Tibial nerve (tissue), 4 donors: ENCODE measurements at regions not wholly inside any gene's neighbourhood (a gene's known extent, or its start where the extent isn't known, plus 50 kb on each side); places are given as distances from the start of the nearest gene placed in this dataset.

ENCODE experiments used
- DNase-seq, 2 donors: peaks; one replicate each; pipeline ENCODE4 v3.0.0-alpha.2; 2019; ENCODE audit warnings: low spot score in 2 of 2
- H3K27ac ChIP-seq, 4 donors: fragments of 200-600 bp; sonication (generic) in 3 of 4; one replicate each; pipeline ENCODE4 v1.5.1; 2017 to 2019; ENCODE audit warnings: mild to moderate bottlenecking in 1 of 4
- H3K27me3 ChIP-seq, 2 donors: fragments of 200-600 bp; sonication (generic) in 1 of 2; one replicate each; pipeline versions ENCODE4 v1.5.1 to v1.6.0; 2017 to 2019
- H3K36me3 ChIP-seq, 3 donors: fragments of 200-600 bp; sonication (generic); one replicate each; pipeline ENCODE4 v1.5.1; 2018 to 2019
- H3K4me1 ChIP-seq, 4 donors: fragments of 200-600 bp; sonication (generic) in 3 of 4; one replicate each; pipeline ENCODE4 v1.5.1; 2017 to 2019
- H3K4me3 ChIP-seq, 4 donors: fragments of 200-600 bp; sonication (generic) in 3 of 4; one replicate each; pipeline ENCODE4 v1.5.1; 2017 to 2019; ENCODE audit warnings: mild to moderate bottlenecking in 1 of 4, moderate library complexity in 1 of 4
- H3K9me3 ChIP-seq, 4 donors: fragments of 200-600 bp; sonication (generic) in 3 of 4; one replicate each; pipeline ENCODE4 v1.5.1; 2017 to 2019
- CTCF ChIP-seq, 5 experiments: fragments of 200-600 bp in 3 of 5; fragments of 450-650 bp in 2 of 5; sonication (generic) in 3 of 5; IDR thresholded peaks; one replicate each; pipeline ENCODE4 v1.5.1; 2016 to 2019; ENCODE audit warnings: antibody characterized with exemption in 5 of 5, mild to moderate bottlenecking in 3 of 5, moderate library complexity in 2 of 5
- EP300 ChIP-seq, 2 donors: sonication (generic); formaldehyde crosslinking; IDR thresholded peaks; one replicate each; pipeline ENCODE4 v1.6.1; 2017; ENCODE audit warnings: antibody characterized with exemption in 2 of 2, mild to moderate bottlenecking in 1 of 2
- POLR2A ChIP-seq, 2 donors: fragments of 450-650 bp; IDR thresholded peaks; one replicate each; pipeline ENCODE4 v1.6.1; 2017; ENCODE audit warnings: antibody characterized with exemption in 2 of 2, mild to moderate bottlenecking in 2 of 2, moderate library complexity in 2 of 2
- WGBS, 2 donors: methylation state at CpG; one replicate each; pipeline ENCODE4 v1.1.5; 2018; 5-methylcytosine and 5-hydroxymethylcytosine counted together

GRCh38 chr4:165766018-165766417, 107.0 kb upstream of the TLL1 start:
- Histone ChIP-seq H3K4me1 (peaks cover 0 to 8% (median 0%) of the 10 kb centered on the region in 4 donors), H3K36me3 (no peaks in the 10 kb centered on the region), H3K27ac (no peak overlapping the region), H3K27me3 (no peaks in the 10 kb centered on the region), H3K4me3 (no peak overlapping the region), H3K9me3 (no peaks in the 10 kb centered on the region)
- TF ChIP-seq EP300 (IDR thresholded peaks at IDR 0.05) (peak in 1 of 2 donors; percentile 29), CTCF (IDR thresholded peaks at IDR 0.05) (no peak)
- no peak for DNase-seq
- WGBS, 2 donors: 72 to 73% methylated on average over 6 of the region's 6 CpGs

- Histone ChIP-seq H3K36me3 (no peaks in the 10 kb centered on the region), H3K4me3 (no peak overlapping the region), H3K9me3 (no peaks in the 10 kb centered on the region), H3K4me1 (peaks cover 0 to 8% (median 0%) of the 10 kb centered on the region in 4 donors), H3K27ac (no peak overlapping the region), H3K27me3 (no peaks in the 10 kb centered on the region)
- WGBS, 2 donors: 36 to 40% methylated on average over 2 of the region's 2 CpGs
- no peak for DNase-seq
- no peak for TF ChIP-seq POLR2A (IDR thresholded peaks at IDR 0.05)
- no peak for TF ChIP-seq CTCF (IDR thresholded peaks at IDR 0.05)
- TF ChIP-seq EP300 (IDR thresholded peaks at IDR 0.05): no peak
These were observed 106.1 kb upstream of the TLL1 start for GRCh38 chr4:165766976-165767375.

DNA sequence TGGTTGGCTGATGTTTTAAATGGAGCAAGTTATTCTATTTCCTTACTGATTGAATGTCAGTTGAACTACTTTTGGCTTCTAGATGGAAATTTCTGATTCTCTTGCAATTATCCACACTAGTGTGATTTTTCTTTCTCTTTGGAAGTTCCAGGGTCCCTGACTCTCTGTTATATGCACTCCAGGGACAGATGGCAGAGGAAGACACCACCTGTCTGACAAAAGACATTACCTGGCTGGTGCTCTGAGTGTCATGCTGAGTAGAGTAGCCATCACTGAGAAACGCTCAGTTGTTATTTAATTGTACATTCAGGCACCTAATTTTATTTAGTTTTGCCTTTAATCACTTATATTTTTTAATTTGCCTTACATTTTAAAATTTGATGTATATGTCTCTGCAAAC, 105.4 kb upstream of the TLL1 start:
- Histone ChIP-seq H3K4me1 (peaks cover 0 to 8% (median 0%) of the 10 kb centered on the region in 4 donors), H3K4me3 (no peak overlapping the region), H3K36me3 (no peaks in the 10 kb centered on the region), H3K27me3 (no peaks in the 10 kb centered on the region), H3K27ac (no peak overlapping the region), H3K9me3 (no peaks in the 10 kb centered on the region)
- 90 to 94% methylated on average over 1 of the region's 1 CpG for WGBS, 2 donors
- no peak for DNase-seq
- no peak for TF ChIP-seq CTCF (IDR thresholded peaks at IDR 0.05)
- TF ChIP-seq POLR2A (IDR thresholded peaks at IDR 0.05): no peak
- TF ChIP-seq EP300 (IDR thresholded peaks at IDR 0.05): no peak

GRCh38 chr4:165768281-165768680, 104.8 kb upstream of the TLL1 start:
- H3K36me3 ChIP-seq: no peaks in the 10 kb centered on the region
- no peaks in the 10 kb centered on the region for H3K9me3 ChIP-seq
- no peak for TF ChIP-seq EP300 (IDR thresholded peaks at IDR 0.05)
- no peak for TF ChIP-seq CTCF (IDR thresholded peaks at IDR 0.05)
- TF ChIP-seq POLR2A (IDR thresholded peaks at IDR 0.05): no peak
- H3K27me3 ChIP-seq: no peaks in the 10 kb centered on the region
- no peak overlapping the region for H3K4me3 ChIP-seq
- WGBS, 2 donors: 93 to 94% methylated on average over 3 of the region's 3 CpGs
- no peak overlapping the region for H3K27ac ChIP-seq
- H3K4me1 ChIP-seq: peaks cover 0 to 8% (median 0%) of the 10 kb centered on the region in 4 donors
- DNase-seq: no peak

DNA sequence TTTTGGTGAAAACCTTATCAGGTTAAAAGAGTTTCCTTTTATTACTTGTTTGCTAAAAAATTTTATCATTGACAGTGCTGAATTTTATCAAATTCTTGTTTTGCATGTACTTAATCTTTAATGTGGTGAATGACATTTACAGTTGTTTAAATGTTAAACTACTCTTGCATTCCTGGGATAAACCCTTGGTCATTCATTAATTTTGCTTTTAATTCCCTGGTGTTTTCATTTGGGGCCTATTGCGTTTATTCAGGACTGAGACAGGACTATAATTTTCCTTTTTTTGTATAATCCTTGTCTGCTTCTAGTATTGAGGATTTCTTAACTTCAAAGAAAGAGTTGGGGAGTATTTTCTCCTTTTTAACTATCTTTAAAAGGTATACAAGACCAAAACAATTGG, 98.7 kb upstream of the TLL1 start:
- Histone ChIP-seq H3K27me3 (no peaks in the 10 kb centered on the region), H3K4me1 (no peaks in the 10 kb centered on the region), H3K27ac (no peak overlapping the region), H3K36me3 (no peaks in the 10 kb centered on the region), H3K9me3 (peaks cover 0 to 7% (median 0%) of the 10 kb centered on the region in 4 donors), H3K4me3 (no peak overlapping the region)
- no peak for DNase-seq
- TF ChIP-seq EP300 (IDR thresholded peaks at IDR 0.05): no peak
- TF ChIP-seq CTCF (IDR thresholded peaks at IDR 0.05): no peak
- TF ChIP-seq POLR2A (IDR thresholded peaks at IDR 0.05): no peak
- WGBS, 2 donors: 69 to 78% methylated on average over 1 of the region's 1 CpG
